GM18505 (cell line): ENCODE measurements at regions not wholly inside any gene's neighbourhood (a gene's known extent, or its start where the extent isn't known, plus 50 kb on each side); places are given as distances from the start of the nearest gene placed in this dataset.
A peak's percentile ranks its signal among the peaks of the same experiment; 100 is the strongest.

Experiments
- ATAC-seq: cut with Tn5 transposase; IDR thresholded peaks from one replicate; pipeline ENCODE4 v1.9.1; 2021; ENCODE audit not compliant: unreplicated experiment
- POLR2A ChIP-seq: IDR thresholded peaks from 4 replicates; pipeline ENCODE4 v1.6.1; 2011; ENCODE audit warnings: borderline replicate concordance; ENCODE audit not compliant: insufficient read depth, insufficient read length; ENCODE audit errors: extremely low read depth

- no peak for ATAC-seq
- no peak for TF ChIP-seq POLR2A
Measured at GRCh38 chr5:9971301-9971700, 278.4 kb downstream of the ATPSCKMT start.

DNA sequence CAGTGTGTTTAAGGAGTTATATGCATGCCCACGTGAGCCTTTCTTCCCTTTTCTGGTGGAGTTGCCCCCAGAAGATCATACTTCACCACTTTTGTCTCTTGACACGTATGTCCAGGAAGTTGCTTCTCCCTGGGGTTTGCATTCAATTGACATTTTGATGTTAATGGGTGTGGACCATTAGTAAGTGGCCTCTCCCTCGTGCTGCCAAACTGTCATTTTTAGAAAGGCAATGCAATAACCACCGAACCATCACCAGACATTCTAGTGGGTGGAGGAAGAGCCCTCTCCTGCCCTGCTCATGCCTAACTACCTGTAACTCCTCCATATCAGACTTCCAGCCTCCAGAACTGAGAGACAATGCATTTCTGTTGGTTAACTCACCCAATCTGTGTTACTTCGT is 290.8 kb downstream of the ATPSCKMT start:
- no peak for TF ChIP-seq POLR2A
- no peak for ATAC-seq

DNA sequence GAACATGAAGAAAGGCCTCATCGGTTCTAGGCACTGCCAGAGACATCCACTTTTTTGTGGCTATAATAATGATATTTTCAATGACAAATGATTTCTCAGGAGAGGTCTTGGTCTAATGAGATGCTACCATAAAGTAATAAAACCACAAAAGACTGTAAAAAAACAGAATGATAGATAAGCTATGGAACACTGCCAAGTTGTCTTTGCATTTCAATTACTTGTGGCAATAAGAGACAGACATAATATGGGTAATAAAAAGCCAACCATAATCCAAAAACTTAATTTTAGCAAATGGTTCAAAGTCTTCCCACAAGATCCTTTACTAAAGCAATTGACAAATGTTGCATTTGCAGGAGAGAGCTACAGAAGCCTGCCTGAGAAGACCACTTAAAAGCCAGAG is 292.5 kb downstream of the ATPSCKMT start:
- TF ChIP-seq POLR2A, result no peak
- ATAC-seq, result no peak

GRCh38 chr5:9956725-9957124 is 293.0 kb downstream of the ATPSCKMT start:
- no peak for ATAC-seq
- TF ChIP-seq POLR2A, result no peak

DNA sequence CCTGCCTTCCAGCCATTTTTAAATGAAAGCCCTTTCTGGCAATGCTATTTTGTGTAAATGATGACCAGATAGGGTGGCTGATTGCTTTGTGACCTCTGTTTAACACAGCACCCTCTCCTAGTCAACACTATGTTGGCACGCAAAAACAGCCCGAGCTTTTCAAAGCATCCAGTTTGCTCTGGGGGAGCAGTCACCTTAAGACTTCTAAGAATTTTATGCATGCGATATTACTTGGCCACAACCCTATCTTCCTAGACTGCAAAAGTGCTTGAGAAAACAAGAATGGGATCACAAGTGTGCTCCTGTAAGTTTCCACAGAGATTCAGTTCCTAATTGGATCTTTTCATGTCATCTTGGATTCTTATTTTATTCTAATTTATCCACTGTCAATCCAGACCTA is 294.1 kb downstream of the ATPSCKMT start:
- TF ChIP-seq POLR2A, result no peak
- no peak for ATAC-seq

DNA sequence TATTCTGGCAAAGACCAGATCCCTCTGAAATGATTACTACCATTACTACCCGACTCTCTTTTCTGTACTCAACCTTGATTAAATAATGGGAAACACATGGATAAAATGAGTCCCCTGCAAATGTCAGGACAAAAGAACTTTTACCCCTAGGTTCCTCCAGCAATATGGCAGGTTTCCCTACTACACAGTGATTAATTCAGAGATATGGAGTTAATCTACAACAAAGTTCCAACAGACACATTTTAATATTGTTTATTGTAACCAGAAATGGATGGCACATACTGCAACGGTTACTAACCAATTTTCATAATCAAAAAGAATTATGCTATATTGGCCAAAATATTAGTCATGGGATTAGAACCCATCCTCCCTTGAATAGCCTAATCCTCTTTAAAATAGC is 294.8 kb downstream of the ATPSCKMT start:
- no peak for TF ChIP-seq POLR2A
- ATAC-seq, result no peak

GRCh38 chr5:9953691-9954090 is 296.0 kb downstream of the ATPSCKMT start:
- ATAC-seq, result no peak
- TF ChIP-seq POLR2A, result no peak

- TF ChIP-seq POLR2A, result no peak
- ATAC-seq, result no peak
Measured at GRCh38 chr5:9951865-9952516, 297.7 kb downstream of the ATPSCKMT start.

GRCh38 chr5:9947944-9948343 is 301.7 kb downstream of the ATPSCKMT start:
- no peak for ATAC-seq
- TF ChIP-seq POLR2A, result no peak

- no peak for TF ChIP-seq POLR2A
- peak; percentile 70 for ATAC-seq
Measured at GRCh38 chr5:9947225-9947714, 302.4 kb downstream of the ATPSCKMT start.

- ATAC-seq, result no peak
- TF ChIP-seq POLR2A, result no peak
Measured at GRCh38 chr5:9932770-9933169, 302.6 kb upstream of the TAS2R1 start.

DNA sequence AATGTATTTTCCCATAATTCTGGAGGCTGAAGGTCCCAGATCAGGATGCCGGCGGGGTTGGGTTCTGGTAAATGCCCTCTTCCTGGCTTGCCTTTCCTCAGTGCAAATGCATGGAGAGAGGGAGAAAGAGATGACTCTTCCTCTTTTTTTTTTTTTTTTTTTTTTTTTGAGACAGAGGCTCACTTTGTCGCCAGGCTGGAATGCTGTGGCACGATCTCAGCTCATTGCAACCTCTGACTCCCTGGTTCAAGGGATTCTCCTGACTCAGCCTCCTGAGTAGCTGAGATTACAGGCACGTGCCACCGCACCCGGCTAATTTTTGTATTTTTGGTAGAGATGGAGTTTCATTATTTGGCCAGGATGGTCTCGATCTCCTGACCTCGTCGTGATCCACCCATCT is 300.0 kb upstream of the TAS2R1 start:
- no peak for TF ChIP-seq POLR2A
- ATAC-seq, result no peak

DNA sequence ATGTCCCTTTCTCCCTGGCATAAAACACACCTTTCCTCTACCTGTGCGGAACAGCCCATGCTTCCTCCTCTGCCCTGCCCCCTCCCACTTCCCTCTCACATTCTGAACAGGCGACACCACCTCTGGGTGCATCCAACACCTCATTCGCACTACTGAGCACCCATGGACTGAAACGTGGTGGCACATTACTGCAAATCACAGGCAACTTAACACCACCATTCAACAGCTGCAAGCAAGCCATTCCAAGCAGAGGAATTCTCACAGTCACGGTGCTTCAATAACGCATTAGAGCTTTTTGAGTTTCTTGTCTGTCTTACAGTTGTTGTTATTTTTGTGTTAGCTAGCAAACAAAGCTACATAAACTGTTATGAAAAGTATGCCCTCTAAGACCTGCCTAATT is 298.2 kb upstream of the TAS2R1 start:
- no peak for ATAC-seq
- TF ChIP-seq POLR2A, result no peak

- TF ChIP-seq POLR2A, result no peak
- ATAC-seq, result no peak
Measured at GRCh38 chr5:9927521-9927997, 297.4 kb upstream of the TAS2R1 start.

- ATAC-seq, result no peak
- TF ChIP-seq POLR2A, result no peak
Measured at GRCh38 chr5:9927106-9927505, 297.0 kb upstream of the TAS2R1 start.

DNA sequence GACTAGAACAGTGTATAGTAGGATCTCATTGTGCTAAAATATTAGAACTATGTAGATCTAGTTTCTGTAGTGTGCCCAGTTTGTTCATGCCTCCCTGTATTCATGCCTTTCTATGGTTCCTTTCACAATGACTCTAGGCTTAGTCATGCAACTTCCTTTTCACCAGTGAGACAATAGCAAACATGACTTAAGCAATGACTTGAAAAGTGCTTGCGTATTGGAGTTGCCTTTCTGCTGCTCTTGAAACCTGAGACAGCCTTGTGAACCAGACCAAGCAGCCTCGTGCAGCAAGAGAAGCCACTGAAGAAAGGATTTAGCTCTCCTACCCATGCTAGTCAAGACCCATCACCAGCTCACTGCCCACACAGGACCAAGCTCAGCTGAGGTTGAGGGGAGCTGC is 294.5 kb upstream of the TAS2R1 start:
- ATAC-seq, result peak; percentile 93
- no peak for TF ChIP-seq POLR2A

GRCh38 chr5:9922719-9923118 is 292.6 kb upstream of the TAS2R1 start:
- ATAC-seq, result no peak
- no peak for TF ChIP-seq POLR2A
